K562 (cell line): ENCODE measurements at regions not wholly inside any gene's neighbourhood (a gene's known extent, or its start where the extent isn't known, plus 50 kb on each side); places are given as distances from the start of the nearest gene placed in this dataset.
A peak's percentile ranks its signal among the peaks of the same experiment; 100 is the strongest.

Source experiments
- ATAC-seq: fragments of 200-7000 bp; cut with Tn5 transposase; 3 replicates; pipeline ENCODE4 v1.9.1; 2020; ENCODE audit warnings: moderate library complexity
- BruUV-seq: library from RNA; stranded (reverse); fragments of 400-500 nt; replicated peaks from 2 replicates; lab custom pipeline; 2021; lab: Mats Ljungman, UMichigan
- CTCF ChIA-PET: fragments of 300-600 bp; formaldehyde crosslinking; extraction: SDS; loops from one replicate; lab custom pipeline; 2021; ENCODE audit warnings: low intra/inter-chr PET ratio; lab: Yijun Ruan, JAX
- POLR2A ChIA-PET: fragments of 300-600, 350-650 bp; sonication (Branson Sonifier 250); formaldehyde crosslinking; extraction: SDS; loops from one replicate; lab custom pipeline; 2021; ENCODE audit warnings: antibody characterized with exemption, inconsistent platforms; lab: Yijun Ruan, JAX
- DNase-seq, 4 experiments: peaks; one replicate each; pipeline versions ENCODE4 v3.0.0 to v3.0.0-alpha.2; 2011 to 2018; ENCODE audit warnings: low spot score in 3 of 4, mixed read lengths in 3 of 4; ENCODE audit errors: extremely low read depth in 1 of 4
- FAIRE-seq: peaks from 2 replicates; lab custom pipeline; 2011; peaks lifted over from hg19 to GRCh38; lab: Jason Lieb, UNC
- H2AFZ ChIP-seq: 2 replicates; pipeline ENCODE4 v1.6.0; 2011; ENCODE audit warnings: low read depth, low read length, control low read depth, inconsistent platforms
- H3K27ac ChIP-seq: fragments of 200-600 bp; 3 replicates; pipeline ENCODE4 v1.8.0; 2011; ENCODE audit warnings: low read depth, mild to moderate bottlenecking, control low read depth, inconsistent platforms, low read length, moderate library complexity, mixed read lengths; ENCODE audit errors: extremely low read depth
- H3K27me3 ChIP-seq, 2 experiments: fragments of 300-600 bp in 1 of 2; 2 replicates in 1 of 2; 3 replicates in 1 of 2; pipeline versions ENCODE4 v1.6.0 to v1.8.0; 2011; ENCODE audit warnings: inconsistent platforms in 2 of 2, low read length in 2 of 2, mild to moderate bottlenecking in 1 of 2, mixed read lengths in 1 of 2, moderate library complexity in 1 of 2; ENCODE audit not compliant: control insufficient read depth in 2 of 2, insufficient read depth in 2 of 2
- H3K36me3 ChIP-seq: fragments of 300-600 bp; 3 replicates; pipeline ENCODE4 v1.8.0; 2011; ENCODE audit warnings: mild to moderate bottlenecking, low read length, inconsistent platforms; ENCODE audit not compliant: control insufficient read depth, insufficient read depth
- H3K4me1 ChIP-seq, 2 experiments: fragments of 200-600 bp in 1 of 2; replicated peaks in 1 of 2; 2 replicates in 1 of 2; 3 replicates in 1 of 2; pipeline versions ENCODE4 v1.5.1 to v1.8.0; 2011; ENCODE audit warnings: inconsistent platforms in 2 of 2, low read length in 2 of 2, mild to moderate bottlenecking in 1 of 2, mixed read lengths in 1 of 2, moderate library complexity in 1 of 2; ENCODE audit not compliant: control insufficient read depth in 2 of 2, insufficient read depth in 2 of 2
- H3K4me2 ChIP-seq: 2 replicates; pipeline ENCODE4 v1.6.1; 2011; ENCODE audit warnings: low read length, control low read depth, inconsistent platforms, mixed read lengths; ENCODE audit not compliant: insufficient read depth
- H3K4me3 ChIP-seq: fragments of 200-600 bp; sonication (generic), shearing (Covaris generic); 2 replicates; pipeline ENCODE4 v1.5.1; 2016; ENCODE audit warnings: control low read depth, inconsistent platforms
- H3K79me2 ChIP-seq: fragments of 200-600 bp; 3 replicates; pipeline ENCODE4 v1.8.0; 2011; ENCODE audit warnings: low read length, inconsistent platforms; ENCODE audit not compliant: control insufficient read depth, insufficient read depth
- H3K9ac ChIP-seq, 2 experiments: 2 replicates each; pipeline versions ENCODE4 v1.6.0 to v1.6.1; 2011; ENCODE audit warnings: low read depth in 2 of 2, low read length in 2 of 2, control low read depth in 1 of 2, inconsistent platforms in 1 of 2, mild to moderate bottlenecking in 1 of 2, mixed read lengths in 1 of 2; ENCODE audit not compliant: insufficient read depth in 1 of 2
- H3K9me1 ChIP-seq: one replicate; pipeline ENCODE4 v1.6.0; 2011; ENCODE audit warnings: inconsistent platforms, mild to moderate bottlenecking, low read length, moderate library complexity; ENCODE audit not compliant: control insufficient read depth, insufficient read depth
- H3K9me3 ChIP-seq: replicated peaks from 2 replicates; pipeline ENCODE4 v1.5.1; 2011; ENCODE audit warnings: low read depth, low read length, inconsistent platforms; ENCODE audit not compliant: control insufficient read depth, insufficient read depth
- H4K20me1 ChIP-seq: replicated peaks from 2 replicates; pipeline ENCODE4 v1.6.1; 2011; ENCODE audit warnings: low read length, inconsistent platforms, mixed read lengths; ENCODE audit not compliant: control insufficient read depth, insufficient read depth
- ARID1B ChIP-seq: fragments of 450-650 bp; IDR thresholded peaks from 2 replicates; pipeline ENCODE4 v1.6.1; 2016; ENCODE audit warnings: antibody characterized with exemption, mild to moderate bottlenecking, inconsistent platforms
- ATF1 ChIP-seq, 2 experiments: fragments of 450-650 bp in 1 of 2; IDR thresholded peaks; 2 replicates each; pipeline ENCODE4 v1.6.1; 2016; ENCODE audit warnings: missing compliant biosample characterization in 1 of 2, missing genetic modification characterization in 1 of 2
- CBFA2T2 ChIP-seq: fragments of 450-650 bp; conservative IDR thresholded peaks from 2 replicates; pipeline ENCODE4 v1.6.1; 2017; ENCODE audit warnings: mild to moderate bottlenecking
- CTBP1 ChIP-seq: fragments of 450-650 bp; IDR thresholded peaks from 2 replicates; pipeline ENCODE4 v1.6.1; 2016; ENCODE audit warnings: borderline replicate concordance
- FOSL1 ChIP-seq: fragments of 200-800 bp; sonication (Bioruptor generic); conservative IDR thresholded peaks from 2 replicates; pipeline ENCODE4 v1.6.1; 2016; ENCODE audit warnings: missing genetic modification characterization, missing compliant biosample characterization
- JUNB ChIP-seq: fragments of 450-650 bp; formaldehyde crosslinking; conservative IDR thresholded peaks from 2 replicates; pipeline ENCODE4 v1.4.0; 2020; ENCODE audit warnings: mild to moderate bottlenecking
- PML ChIP-seq: IDR thresholded peaks from 2 replicates; pipeline ENCODE4 v1.6.1; 2012; ENCODE audit warnings: low read length, inconsistent platforms
- TAF7 ChIP-seq: fragments of 450-650 bp; IDR thresholded peaks from 2 replicates; pipeline ENCODE4 v1.6.1; 2016; ENCODE audit warnings: missing genetic modification characterization, missing compliant biosample characterization
- TCF3 ChIP-seq: sonication (generic); formaldehyde crosslinking; IDR thresholded peaks from 2 replicates; pipeline ENCODE4 v1.4.0; 2020; ENCODE audit warnings: mild to moderate bottlenecking, missing genetic modification reagents
- ZNF57 ChIP-seq: fragments of 450-650 bp; formaldehyde crosslinking; IDR thresholded peaks from 2 replicates; pipeline ENCODE4 v1.4.0; 2020; ENCODE audit warnings: mild to moderate bottlenecking, moderate library complexity
- ZNF695 ChIP-seq: fragments of 450-650 bp; formaldehyde crosslinking; IDR thresholded peaks from 2 replicates; pipeline ENCODE4 v1.4.0; 2020; ENCODE audit warnings: mild to moderate bottlenecking, moderate library complexity
- WGBS: fragments of 100-300 bp; shearing (Covaris generic); methylation state at CpG from one replicate; pipeline ENCODE4 v1.1.6; 2016; ENCODE audit warnings: low coverage, mixed read lengths; ENCODE audit not compliant: insufficient coverage; ENCODE audit errors: missing lambda C conversion rate; 5-methylcytosine and 5-hydroxymethylcytosine counted together
- in situ Hi-C: fragments of 300-500 bp; cut with MboI; formaldehyde crosslinking; loops from 4 replicates; pipeline ENCODE4 v1.15.0; 2018; ENCODE audit warnings: inconsistent platforms, mixed read lengths
- intact Hi-C: fragments of 100-400 bp; cut with micrococcal nuclease; formaldehyde crosslinking; loops from 2 replicates; pipeline ENCODE4 v1.14.2; 2022
- TF ChIP-seq, protein P1 (sequence below), 2 experiments: fragments of 150-350 bp in 1 of 2; IDR thresholded peaks; 2 replicates each; pipeline ENCODE4 v1.6.1; 2012 to 2016; ENCODE audit warnings: low read depth in 2 of 2, low read length in 2 of 2, mild to moderate bottlenecking in 1 of 2, moderate library complexity in 1 of 2
- TF ChIP-seq, protein P2 (sequence below): IDR thresholded peaks from 2 replicates; pipeline ENCODE4 v1.6.1; 2014; ENCODE audit warnings: antibody characterized with exemption
- TF ChIP-seq, protein P3 (sequence below): fragments of 450-650 bp; IDR thresholded peaks from 2 replicates; pipeline ENCODE4 v1.6.1; 2016; ENCODE audit warnings: low read depth, mild to moderate bottlenecking, moderate library complexity
- TF ChIP-seq, protein P4 (sequence below): fragments of 250-450 bp; sonication (Bioruptor Pico); IDR thresholded peaks from 2 replicates; pipeline ENCODE4 v1.8.0; 2021; ENCODE audit warnings: mild to moderate bottlenecking, moderate library complexity

DNA sequence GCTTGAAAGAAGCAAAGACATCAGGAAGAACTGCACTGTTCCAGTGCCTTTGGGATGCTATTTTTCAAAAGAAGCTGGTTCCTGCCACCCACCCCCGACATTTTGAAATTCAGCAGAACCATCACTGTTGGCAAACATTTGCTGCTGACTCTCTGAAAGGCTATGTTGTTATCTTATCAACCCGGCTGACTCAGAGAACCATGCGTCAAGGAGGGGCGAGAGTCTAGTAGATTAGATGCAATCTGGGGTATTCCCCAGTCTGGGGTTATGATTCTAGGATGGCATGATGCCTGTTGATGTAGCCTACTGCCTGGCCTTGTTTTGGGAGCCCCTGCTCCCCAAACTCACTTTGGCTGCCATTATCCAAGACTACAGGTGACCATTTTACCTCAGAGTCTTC is 267.8 kb upstream of the RUNX1 start:
- H3K27me3 ChIP-seq = peaks cover 0 to 16% of the 10 kb centered on the region in 2 experiments; a peak in 1 of 5 replicates
- no peak for FAIRE-seq
- H3K36me3 ChIP-seq = no peaks in the 10 kb centered on the region
- intact Hi-C loops = no loop called here
- H3K27ac ChIP-seq = no peak overlapping the region
- H3K4me2 ChIP-seq = no peak overlapping the region
- no TSS peak for BruUV-seq
- POLR2A ChIA-PET = interaction anchor here (0.8 to 2.2 kb wide), 3 partner anchors 9 to 16 kb away, joined by 3 to 9 read pairs (median 3); no protein-coding TSS in a partner anchor
- no peak overlapping the region for H3K4me3 ChIP-seq
- no peaks in the 10 kb centered on the region for H3K9me3 ChIP-seq
- CTCF ChIA-PET = no interaction called here
- H3K9ac ChIP-seq = no peak overlapping the region
- no peak overlapping the region for H2AFZ ChIP-seq
- no peaks in the 10 kb centered on the region for H3K9me1 ChIP-seq
- no peaks in the 10 kb centered on the region for H3K79me2 ChIP-seq
- in situ Hi-C loops = no loop called here
- H4K20me1 ChIP-seq = no peaks in the 10 kb centered on the region
- no peak for ATAC-seq
- 1% methylated on average over 4 of the region's 4 CpGs for WGBS
- DNase-seq = peak in 1 of 4 experiments; percentile 31
- H3K4me1 ChIP-seq = peaks cover 0 to 3% of the 10 kb centered on the region in 2 experiments; a peak in 2 of 5 replicates
- TF ChIP-seq CBFA2T2 (peak; percentile 51; the same call in 1 of the 2 replicates), ZNF57 (CRISPR knock-in tag) (no peak), TAF7 (no peak), TCF3 (0 out of 2 replicates have a peak, but pooled peaks have one; percentile 10), JUNB (CRISPR knock-in tag) (no peak), FOSL1 (tag) (peak; percentile 98), CTBP1 (peak; percentile 53; the same call in 1 of the 2 replicates), PML (no peak), ATF1 (CRISPR knock-in tag; IDR thresholded peaks at IDR 0.05) (no peak), ATF1 (tag; IDR thresholded peaks at IDR 0.05) (peak; percentile 32; the same call in 1 of the 2 replicates), ZNF695 (CRISPR knock-in tag) (no peak), ARID1B (peak; percentile 82)
- TF ChIP-seq, protein P1, sequence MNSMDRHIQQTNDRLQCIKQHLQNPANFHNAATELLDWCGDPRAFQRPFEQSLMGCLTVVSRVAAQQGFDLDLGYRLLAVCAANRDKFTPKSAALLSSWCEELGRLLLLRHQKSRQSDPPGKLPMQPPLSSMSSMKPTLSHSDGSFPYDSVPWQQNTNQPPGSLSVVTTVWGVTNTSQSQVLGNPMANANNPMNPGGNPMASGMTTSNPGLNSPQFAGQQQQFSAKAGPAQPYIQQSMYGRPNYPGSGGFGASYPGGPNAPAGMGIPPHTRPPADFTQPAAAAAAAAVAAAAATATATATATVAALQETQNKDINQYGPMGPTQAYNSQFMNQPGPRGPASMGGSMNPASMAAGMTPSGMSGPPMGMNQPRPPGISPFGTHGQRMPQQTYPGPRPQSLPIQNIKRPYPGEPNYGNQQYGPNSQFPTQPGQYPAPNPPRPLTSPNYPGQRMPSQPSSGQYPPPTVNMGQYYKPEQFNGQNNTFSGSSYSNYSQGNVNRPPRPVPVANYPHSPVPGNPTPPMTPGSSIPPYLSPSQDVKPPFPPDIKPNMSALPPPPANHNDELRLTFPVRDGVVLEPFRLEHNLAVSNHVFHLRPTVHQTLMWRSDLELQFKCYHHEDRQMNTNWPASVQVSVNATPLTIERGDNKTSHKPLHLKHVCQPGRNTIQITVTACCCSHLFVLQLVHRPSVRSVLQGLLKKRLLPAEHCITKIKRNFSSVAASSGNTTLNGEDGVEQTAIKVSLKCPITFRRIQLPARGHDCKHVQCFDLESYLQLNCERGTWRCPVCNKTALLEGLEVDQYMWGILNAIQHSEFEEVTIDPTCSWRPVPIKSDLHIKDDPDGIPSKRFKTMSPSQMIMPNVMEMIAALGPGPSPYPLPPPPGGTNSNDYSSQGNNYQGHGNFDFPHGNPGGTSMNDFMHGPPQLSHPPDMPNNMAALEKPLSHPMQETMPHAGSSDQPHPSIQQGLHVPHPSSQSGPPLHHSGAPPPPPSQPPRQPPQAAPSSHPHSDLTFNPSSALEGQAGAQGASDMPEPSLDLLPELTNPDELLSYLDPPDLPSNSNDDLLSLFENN (IDR thresholded peaks at IDR 0.05; ENCODE audit: low read depth in 2 of 2, low read length in 2 of 2) = no peak
- TF ChIP-seq, protein P2, sequence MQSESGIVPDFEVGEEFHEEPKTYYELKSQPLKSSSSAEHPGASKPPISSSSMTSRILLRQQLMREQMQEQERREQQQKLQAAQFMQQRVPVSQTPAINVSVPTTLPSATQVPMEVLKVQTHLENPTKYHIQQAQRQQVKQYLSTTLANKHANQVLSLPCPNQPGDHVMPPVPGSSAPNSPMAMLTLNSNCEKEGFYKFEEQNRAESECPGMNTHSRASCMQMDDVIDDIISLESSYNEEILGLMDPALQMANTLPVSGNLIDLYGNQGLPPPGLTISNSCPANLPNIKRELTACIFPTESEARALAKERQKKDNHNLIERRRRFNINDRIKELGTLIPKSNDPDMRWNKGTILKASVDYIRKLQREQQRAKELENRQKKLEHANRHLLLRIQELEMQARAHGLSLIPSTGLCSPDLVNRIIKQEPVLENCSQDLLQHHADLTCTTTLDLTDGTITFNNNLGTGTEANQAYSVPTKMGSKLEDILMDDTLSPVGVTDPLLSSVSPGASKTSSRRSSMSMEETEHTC = no peak
- TF ChIP-seq, protein P3, sequence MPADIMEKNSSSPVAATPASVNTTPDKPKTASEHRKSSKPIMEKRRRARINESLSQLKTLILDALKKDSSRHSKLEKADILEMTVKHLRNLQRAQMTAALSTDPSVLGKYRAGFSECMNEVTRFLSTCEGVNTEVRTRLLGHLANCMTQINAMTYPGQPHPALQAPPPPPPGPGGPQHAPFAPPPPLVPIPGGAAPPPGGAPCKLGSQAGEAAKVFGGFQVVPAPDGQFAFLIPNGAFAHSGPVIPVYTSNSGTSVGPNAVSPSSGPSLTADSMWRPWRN = 0 out of 2 replicates have a peak, but pooled peaks have one; percentile 31
- TF ChIP-seq, protein P4, sequence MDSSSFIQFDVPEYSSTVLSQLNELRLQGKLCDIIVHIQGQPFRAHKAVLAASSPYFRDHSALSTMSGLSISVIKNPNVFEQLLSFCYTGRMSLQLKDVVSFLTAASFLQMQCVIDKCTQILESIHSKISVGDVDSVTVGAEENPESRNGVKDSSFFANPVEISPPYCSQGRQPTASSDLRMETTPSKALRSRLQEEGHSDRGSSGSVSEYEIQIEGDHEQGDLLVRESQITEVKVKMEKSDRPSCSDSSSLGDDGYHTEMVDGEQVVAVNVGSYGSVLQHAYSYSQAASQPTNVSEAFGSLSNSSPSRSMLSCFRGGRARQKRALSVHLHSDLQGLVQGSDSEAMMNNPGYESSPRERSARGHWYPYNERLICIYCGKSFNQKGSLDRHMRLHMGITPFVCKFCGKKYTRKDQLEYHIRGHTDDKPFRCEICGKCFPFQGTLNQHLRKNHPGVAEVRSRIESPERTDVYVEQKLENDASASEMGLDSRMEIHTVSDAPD = no peak
